Urinary bladder (tissue), 3 donors: ENCODE measurements at regions not wholly inside any gene's neighbourhood (a gene's known extent, or its start where the extent isn't known, plus 50 kb on each side); places are given as distances from the start of the nearest gene placed in this dataset.

Experiments
- DNase-seq: peaks from one replicate; pipeline ENCODE4 v3.0.0-alpha.2; 2015; ENCODE audit errors: extremely low spot score
- H3K27ac ChIP-seq: one replicate; pipeline ENCODE4 v1.5.1; 2013; ENCODE audit warnings: low read depth, mild to moderate bottlenecking, moderate library complexity
- H3K36me3 ChIP-seq: one replicate; pipeline ENCODE4 v1.6.1; 2013; ENCODE audit warnings: mild to moderate bottlenecking, moderate library complexity; ENCODE audit not compliant: insufficient read depth
- H3K4me1 ChIP-seq: one replicate; pipeline ENCODE4 v1.6.1; 2013; ENCODE audit warnings: mild to moderate bottlenecking, moderate library complexity; ENCODE audit not compliant: insufficient read depth
- H3K4me3 ChIP-seq: one replicate; pipeline ENCODE4 v1.5.1; 2013; ENCODE audit warnings: low read depth, low read length
- WGBS: extraction: QIAGEN DNeasy Blood & Tissue Kit; methylation state at CpG from one replicate; pipeline ENCODE4 v1.1.7; 2013; 5-methylcytosine and 5-hydroxymethylcytosine counted together
- donor health status: healthy with polysubstance abuse.
- donor health status: healthy.

DNA sequence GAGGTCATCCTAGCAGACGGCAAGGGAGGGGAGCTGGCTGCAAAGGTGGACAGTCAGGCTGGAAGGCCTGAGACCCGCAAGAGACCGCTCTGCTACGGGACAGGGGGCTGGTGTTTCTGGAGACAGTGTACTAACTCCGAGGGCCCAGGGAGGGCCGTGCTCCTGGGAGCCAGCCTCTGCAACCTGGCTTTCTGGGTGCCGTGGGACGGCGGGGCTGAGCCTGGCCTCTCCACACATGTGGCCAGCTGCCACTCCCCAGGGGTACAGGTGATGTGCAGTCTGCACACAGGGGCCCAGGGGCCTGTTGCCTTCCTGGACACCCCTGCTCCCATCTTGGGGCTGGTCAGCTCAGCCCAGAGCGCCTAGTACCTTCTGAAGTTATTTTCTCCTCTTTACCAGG is 92.2 kb downstream of the MRPL36 start:
- Histone ChIP-seq H3K27ac (no peak overlapping the region), H3K4me1 (no peaks in the 10 kb centered on the region), H3K4me3 (no peak overlapping the region), H3K36me3 (no peaks in the 10 kb centered on the region)
- no peak for DNase-seq
- WGBS, result 84% methylated on average over 10 of the region's 10 CpGs

DNA sequence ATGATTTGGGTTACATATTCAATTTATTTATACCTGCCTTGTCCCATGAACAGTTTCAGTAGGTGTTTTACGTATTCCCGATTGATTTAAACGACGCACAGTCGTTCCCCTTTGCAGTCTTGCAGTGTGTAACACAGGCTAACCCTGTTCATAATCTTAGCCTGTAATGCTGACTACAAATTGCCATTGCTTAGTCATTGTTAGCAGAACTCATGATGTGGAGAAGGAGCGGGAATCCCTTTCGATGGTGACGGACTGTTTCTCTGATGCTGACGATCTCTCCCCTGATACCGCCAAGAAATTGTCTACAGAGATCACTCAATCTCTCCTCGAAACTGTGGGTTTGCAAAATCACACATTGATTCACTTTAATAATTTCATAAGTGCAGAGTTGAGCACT is 93.2 kb downstream of the MRPL36 start:
- WGBS, result 82% methylated on average over 11 of the region's 11 CpGs
- Histone ChIP-seq H3K27ac (no peak overlapping the region), H3K36me3 (no peaks in the 10 kb centered on the region), H3K4me1 (no peaks in the 10 kb centered on the region), H3K4me3 (no peak overlapping the region)
- DNase-seq, result no peak

DNA sequence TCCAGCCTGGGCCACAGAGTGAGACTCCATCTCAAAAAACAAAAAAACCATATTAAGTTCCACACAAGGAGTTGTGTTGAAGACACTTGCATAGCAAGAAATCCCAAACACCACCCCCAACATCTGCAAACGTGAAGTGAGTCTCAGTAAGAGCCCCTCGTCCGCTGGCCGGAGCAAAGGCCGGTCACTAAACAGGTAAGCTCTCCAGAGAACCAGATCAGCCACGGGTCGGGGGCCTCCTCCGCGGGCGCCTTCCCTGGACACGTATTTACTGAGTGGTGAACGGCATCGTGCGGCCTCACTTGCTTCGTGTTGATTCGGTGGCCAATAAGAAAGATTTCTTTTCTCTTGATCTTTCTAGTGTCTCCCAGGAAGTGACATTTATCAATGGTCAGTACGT is 93.6 kb downstream of the MRPL36 start:
- WGBS, result 88% methylated on average over 17 of the region's 17 CpGs
- H3K27ac ChIP-seq, result no peak overlapping the region
- H3K36me3 ChIP-seq, result no peaks in the 10 kb centered on the region
- H3K4me1 ChIP-seq, result no peaks in the 10 kb centered on the region
- DNase-seq, result no peak
- H3K4me3 ChIP-seq, result no peak overlapping the region

DNA sequence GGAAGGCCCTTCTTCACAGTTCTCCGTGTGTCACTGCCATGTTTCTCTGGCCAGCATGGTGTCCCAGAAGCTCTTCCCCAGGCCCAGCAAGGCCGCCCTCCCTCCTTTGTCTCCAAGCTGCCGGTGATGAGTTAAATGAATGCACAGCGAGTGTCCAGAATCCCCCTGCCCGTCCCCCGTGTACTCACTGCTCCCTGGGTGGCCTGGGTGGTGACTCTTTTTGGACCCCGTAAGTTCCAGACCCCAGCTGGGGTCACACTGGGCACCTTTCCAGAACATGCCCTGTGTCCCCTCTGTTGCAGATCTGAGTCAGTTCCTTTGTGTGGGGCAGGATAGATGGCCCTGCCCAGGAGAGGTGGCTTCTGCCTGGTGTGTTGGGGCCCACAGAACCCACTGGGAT is 95.0 kb downstream of the MRPL36 start:
- Histone ChIP-seq H3K36me3 (no peaks in the 10 kb centered on the region), H3K4me1 (no peaks in the 10 kb centered on the region), H3K27ac (no peak overlapping the region), H3K4me3 (no peak overlapping the region)
- DNase-seq, result no peak
- WGBS, result 77% methylated on average over 7 of the region's 7 CpGs

DNA sequence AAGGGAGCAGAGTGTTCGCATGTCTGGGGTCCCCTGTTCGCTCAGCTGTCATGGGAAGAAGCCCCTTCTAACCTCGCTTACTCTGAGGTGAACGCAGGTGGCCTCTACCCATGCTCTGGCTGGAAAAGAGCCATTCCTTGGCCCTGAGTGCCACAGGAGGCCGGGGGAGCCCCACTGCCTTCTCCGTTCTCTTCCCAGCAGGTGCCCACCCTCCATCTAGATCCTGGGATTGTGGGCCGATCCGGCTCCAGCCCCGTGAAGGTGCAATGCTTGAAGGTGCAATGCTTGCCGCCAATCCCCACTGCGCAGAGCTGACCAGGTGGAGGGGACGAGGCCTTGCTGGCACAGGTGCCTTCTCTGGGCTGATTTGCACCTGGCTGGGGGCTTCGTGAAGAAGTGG is 95.4 kb downstream of the MRPL36 start:
- no peak for DNase-seq
- WGBS, result 89% methylated on average over 13 of the region's 13 CpGs
- H3K27ac ChIP-seq, result no peak overlapping the region
- H3K36me3 ChIP-seq, result no peaks in the 10 kb centered on the region
- H3K4me1 ChIP-seq, result no peaks in the 10 kb centered on the region
- H3K4me3 ChIP-seq, result no peak overlapping the region

DNA sequence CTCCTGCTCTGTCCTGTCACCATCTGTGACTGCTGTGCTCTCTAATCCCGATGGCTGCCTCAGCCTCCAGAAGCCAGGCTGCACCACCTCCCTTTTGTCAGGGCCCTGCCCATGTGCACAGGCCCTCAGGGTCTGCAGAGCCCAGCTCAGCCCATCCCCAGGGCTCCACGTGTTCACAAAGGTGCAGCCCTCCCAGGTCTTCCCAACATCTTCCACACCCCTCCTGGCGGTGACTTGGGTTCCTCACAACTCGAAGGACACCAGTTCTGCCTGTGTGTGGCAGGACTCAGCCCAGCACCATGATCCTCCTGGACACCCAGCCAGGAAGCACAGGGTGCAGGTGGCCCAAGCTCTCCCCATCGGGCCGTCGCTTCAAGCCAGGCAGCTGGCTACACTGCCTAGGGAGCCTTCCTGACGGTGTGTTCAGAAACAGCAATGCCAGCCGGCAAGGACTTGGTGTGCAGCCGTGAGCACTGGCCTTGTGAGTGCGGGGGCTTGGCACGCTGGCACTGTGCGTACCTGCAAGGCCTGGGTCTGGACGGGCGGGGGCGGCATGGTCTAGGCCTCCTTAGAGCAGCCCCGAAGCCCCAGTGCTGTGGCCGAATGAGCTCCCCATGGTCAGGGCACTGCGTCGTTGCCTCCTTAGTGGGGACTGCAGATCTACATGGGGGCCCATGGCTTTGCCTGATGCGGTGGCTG is 96.1 kb downstream of the MRPL36 start:
- no peak overlapping the region for H3K4me3 ChIP-seq
- WGBS, result 81% methylated on average over 21 of the region's 21 CpGs
- no peak for DNase-seq
- no peak overlapping the region for H3K27ac ChIP-seq
- H3K4me1 ChIP-seq, result no peaks in the 10 kb centered on the region
- no peaks in the 10 kb centered on the region for H3K36me3 ChIP-seq

DNA sequence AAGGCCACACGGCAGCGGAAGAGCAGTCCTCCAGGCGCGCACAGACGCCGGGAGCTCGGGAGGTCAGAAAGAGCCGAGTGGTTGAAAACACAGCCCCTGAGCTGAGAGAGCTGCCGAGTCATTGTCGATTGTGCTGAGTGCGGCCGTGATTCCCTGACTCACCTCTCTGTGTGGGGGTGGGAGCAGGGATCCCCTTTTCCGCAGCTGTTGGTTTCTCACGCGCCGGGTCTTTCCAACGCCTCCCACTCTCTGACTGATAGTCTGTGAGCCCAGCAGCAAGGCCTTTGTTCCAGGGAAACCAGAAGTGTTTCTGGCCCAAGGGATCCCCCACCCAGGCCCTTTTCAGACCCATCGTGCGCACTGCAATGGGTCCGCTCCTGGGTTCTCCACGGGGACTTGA is 97.3 kb downstream of the MRPL36 start:
- Histone ChIP-seq H3K36me3 (no peaks in the 10 kb centered on the region), H3K4me3 (no peak overlapping the region), H3K4me1 (no peaks in the 10 kb centered on the region), H3K27ac (no peak overlapping the region)
- DNase-seq, result no peak
- WGBS, result 80% methylated on average over 21 of the region's 21 CpGs

DNA sequence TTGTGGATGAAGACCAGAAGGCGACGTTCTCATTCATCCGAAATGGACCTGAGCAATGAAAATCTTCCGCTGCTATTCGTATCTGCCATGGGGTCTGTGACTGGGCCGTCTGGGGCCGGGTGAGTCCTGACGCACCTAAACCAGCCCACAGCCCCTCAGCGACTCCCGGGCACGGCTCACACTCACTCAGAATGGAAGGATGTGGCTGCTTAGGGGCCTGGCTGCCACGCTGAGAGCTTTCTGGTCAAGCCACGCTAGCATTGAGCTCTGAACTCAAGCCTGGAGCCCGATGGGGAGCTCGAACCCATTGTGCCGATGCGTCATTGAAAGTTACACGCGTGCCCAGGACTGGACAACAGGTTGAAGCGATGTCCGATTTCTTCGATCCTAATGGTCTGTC is 97.8 kb downstream of the MRPL36 start:
- no peaks in the 10 kb centered on the region for H3K36me3 ChIP-seq

DNA sequence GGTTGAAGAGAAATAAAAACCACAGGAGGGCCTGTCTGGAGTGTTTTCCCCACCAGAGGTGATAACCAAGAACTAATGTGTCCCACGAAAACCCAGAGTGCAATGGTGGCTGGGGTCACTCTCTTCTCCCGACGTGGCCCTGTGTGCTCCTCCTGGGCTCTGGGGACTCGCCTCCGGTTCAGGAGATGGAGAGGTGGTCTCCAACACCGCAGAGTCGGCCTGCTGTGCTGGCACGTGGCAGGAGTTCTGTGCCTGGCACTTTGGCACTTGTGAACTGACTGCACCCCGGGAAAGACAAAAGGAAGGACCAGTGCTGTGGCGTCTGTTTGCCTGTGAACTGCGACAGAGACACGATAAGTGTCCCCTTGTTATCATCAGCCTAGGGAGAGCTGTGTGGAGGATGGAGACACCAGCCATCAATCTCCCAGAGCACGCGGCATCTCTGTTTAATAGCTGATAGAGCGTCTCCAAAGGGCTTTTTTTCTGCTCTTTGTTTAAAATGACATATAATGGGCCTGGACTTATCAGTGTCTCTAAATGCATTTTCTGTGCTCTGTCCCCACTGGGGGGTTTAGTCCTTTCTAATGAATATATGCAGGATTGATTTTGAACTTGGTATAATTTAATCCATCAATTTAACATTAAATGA is 98.3 kb downstream of the MRPL36 start:
- H3K36me3 ChIP-seq, result no peaks in the 10 kb centered on the region
- no peak overlapping the region for H3K27ac ChIP-seq
- H3K4me3 ChIP-seq, result no peak overlapping the region
- no peaks in the 10 kb centered on the region for H3K4me1 ChIP-seq
- DNase-seq, result no peak
- WGBS, result 73% methylated on average over 15 of the region's 15 CpGs

More for the DNA sequence above, 97.8 kb downstream of the MRPL36 start:
- 87% methylated on average over 22 of the region's 22 CpGs for WGBS
- Histone ChIP-seq H3K4me1 (no peaks in the 10 kb centered on the region), H3K27ac (no peak overlapping the region), H3K4me3 (no peak overlapping the region)
- DNase-seq, result no peak

DNA sequence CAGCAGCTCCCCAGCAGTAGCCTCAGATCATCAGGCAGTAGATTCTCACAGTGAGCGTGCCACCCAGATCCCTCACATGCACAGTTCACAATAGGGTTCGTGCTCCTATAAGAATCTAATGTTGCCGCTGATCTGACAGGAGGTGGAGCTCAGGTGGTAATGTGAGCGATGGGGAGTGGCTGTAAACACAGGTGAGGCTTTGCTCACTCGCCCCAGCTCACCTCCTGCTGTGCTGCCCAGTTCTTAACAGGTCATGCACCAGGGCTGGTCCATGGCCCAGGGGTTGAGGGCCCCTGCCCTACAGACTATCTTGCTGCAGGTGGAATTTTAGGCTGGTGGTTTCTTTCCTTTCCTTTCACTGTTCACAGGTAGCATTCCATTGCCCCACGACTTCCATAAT is 100.2 kb downstream of the MRPL36 start:
- no peak for DNase-seq
- H3K4me1 ChIP-seq, result no peaks in the 10 kb centered on the region
- H3K36me3 ChIP-seq, result no peaks in the 10 kb centered on the region
- H3K27ac ChIP-seq, result no peak overlapping the region
- WGBS, result 82% methylated on average over 6 of the region's 6 CpGs
- no peak overlapping the region for H3K4me3 ChIP-seq

DNA sequence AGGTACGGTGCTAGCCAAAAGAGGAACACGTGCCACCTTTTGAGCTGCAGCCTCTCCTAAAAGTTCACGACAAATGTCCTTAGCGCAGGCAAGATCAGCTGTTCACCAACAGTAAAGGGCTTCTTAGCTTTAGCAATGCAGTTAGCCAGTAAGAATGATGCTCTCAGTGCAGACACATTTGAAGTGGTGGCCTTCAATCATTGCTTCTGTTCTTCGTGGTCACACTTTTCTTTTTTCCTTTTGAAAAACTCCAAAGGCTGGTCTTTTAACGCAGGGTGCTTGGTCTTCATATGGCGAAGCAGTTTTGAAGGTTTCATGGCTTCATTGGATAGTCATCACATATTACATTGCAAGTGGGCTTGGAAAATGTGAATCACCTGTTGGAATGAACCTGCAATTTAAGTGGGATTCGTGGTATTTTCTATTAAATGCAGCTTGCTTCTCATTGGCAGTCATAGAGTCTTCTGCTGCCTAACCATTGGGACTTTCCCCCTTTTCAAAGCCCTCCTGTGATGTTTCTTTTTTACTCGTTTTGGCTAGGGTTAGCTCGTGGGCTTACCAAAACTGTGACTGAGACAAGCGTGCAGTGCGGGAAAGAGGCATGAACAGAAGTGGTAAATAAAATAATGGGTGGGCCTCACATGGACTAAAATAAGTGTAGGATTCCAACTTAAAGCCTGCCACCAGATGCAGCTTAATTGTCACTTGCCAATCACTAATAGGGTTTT is 100.9 kb downstream of the MRPL36 start:
- DNase-seq, result no peak
- no peak overlapping the region for H3K27ac ChIP-seq
- no peaks in the 10 kb centered on the region for H3K4me1 ChIP-seq
- no peaks in the 10 kb centered on the region for H3K36me3 ChIP-seq
- no peak overlapping the region for H3K4me3 ChIP-seq
- 83% methylated on average over 12 of the region's 12 CpGs for WGBS

DNA sequence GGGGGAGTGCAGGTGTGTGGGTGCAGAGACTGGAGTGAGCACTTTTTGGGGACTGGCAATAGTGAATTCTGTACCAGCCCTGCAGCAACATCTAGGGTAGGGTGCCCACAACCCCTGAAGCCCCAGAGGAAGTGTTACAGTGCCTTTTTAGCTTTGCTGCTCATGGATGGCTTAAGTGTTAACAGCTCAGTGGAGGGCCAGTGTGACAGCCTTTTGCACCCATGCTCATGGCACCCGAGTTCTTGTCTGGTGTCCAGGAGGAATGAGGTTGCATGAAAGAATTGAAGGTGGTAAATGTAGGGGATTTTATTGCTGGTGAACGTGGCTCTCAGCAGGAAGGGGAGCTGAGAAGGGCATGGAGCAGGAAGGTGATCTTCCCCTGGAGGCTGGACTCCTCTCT is 107.3 kb downstream of the MRPL36 start:
- no peaks in the 10 kb centered on the region for H3K36me3 ChIP-seq
- no peaks in the 10 kb centered on the region for H3K4me1 ChIP-seq
- DNase-seq, result no peak
- WGBS, result 49% methylated on average over 2 of the region's 2 CpGs
- H3K4me3 ChIP-seq, result no peak overlapping the region
- no peak overlapping the region for H3K27ac ChIP-seq

DNA sequence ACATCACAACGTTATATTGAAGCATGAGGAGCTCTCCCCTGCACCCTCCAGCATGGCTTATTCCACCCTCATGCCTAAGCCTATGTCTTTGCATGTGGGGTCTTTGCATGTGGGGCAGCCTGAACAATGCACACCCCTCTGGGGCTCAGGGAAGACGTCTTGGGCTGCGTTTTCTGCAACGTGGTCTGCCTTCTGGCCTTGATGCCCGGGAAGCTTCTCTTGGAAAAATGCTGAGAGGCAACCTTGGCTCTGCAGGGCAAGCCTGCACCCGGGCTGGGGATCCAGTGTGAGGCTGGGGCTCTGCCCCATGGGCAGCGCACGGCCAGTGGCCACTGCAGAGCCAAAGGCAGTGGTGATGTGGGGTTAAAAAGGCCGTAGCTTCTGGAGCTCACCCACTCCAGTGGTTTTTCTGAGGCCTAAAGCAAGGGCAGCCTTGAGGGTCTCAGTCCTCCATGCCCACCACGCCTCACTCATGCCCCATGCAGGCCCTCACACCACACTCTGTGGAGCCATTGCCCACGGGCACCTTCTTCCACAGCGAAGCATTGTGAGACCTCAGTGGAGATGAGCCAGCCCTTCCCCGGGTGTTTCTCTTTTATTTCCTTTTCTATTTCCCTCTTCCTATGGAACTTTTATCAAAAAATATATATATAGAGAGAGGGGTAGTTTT is 112.2 kb downstream of the MRPL36 start:
- no peaks in the 10 kb centered on the region for H3K4me1 ChIP-seq
- 79% methylated on average over 13 of the region's 13 CpGs for WGBS
- no peak overlapping the region for H3K4me3 ChIP-seq
- H3K27ac ChIP-seq, result no peak overlapping the region
- H3K36me3 ChIP-seq, result no peaks in the 10 kb centered on the region
- DNase-seq, result no peak
